ENCODE measurements at regions not wholly inside any gene's neighbourhood (a gene's known extent, or its start where the extent isn't known, plus 50 kb on each side); places are given as distances from the start of the nearest gene placed in this dataset.

- TF ChIP-seq CTCF (IDR thresholded peaks at IDR 0.05; ENCODE audit: borderline replicate concordance, extremely low read depth, low read length, poor library complexity, severe bottlenecking) = no peak
- no peak for TF ChIP-seq EZH2 (IDR thresholded peaks at IDR 0.05; ENCODE audit: borderline replicate concordance, low read depth, low read length, severe bottlenecking)
Observed at GRCh38 chr9:91036356-91036755, 234.7 kb downstream of the SYK start.

Measured in DND-41 (cell line).